Mesothelial cell of epicardium (in vitro differentiated cells): ENCODE measurements at regions not wholly inside any gene's neighbourhood (a gene's known extent, or its start where the extent isn't known, plus 50 kb on each side); places are given as distances from the start of the nearest gene placed in this dataset.

ENCODE experiments used
- DNase-seq, 2 experiments: peaks; one replicate each; pipeline ENCODE4 v3.0.0; 2021; ENCODE audit warnings: low spot score in 2 of 2; ENCODE audit not compliant: unreplicated experiment in 2 of 2
- H3K27ac Mint-ChIP-seq: 2 replicates; pipeline ENCODE4 v1.8.0; 2021; ENCODE audit warnings: mixed read lengths
- H3K27me3 Mint-ChIP-seq: 2 replicates; pipeline ENCODE4 v1.8.0; 2021; ENCODE audit warnings: low read depth, mixed read lengths
- H3K36me3 Mint-ChIP-seq: 2 replicates; pipeline ENCODE4 v1.8.0; 2021; ENCODE audit warnings: mixed read lengths
- H3K4me1 Mint-ChIP-seq: 2 replicates; pipeline ENCODE4 v1.8.0; 2021; ENCODE audit warnings: mixed read lengths
- H3K4me3 Mint-ChIP-seq: 2 replicates; pipeline ENCODE4 v1.8.0; 2021; ENCODE audit warnings: mild to moderate bottlenecking, moderate library complexity, mixed read lengths
- H3K9me3 Mint-ChIP-seq: 2 replicates; pipeline ENCODE4 v1.8.0; 2021; ENCODE audit warnings: mixed read lengths
- CTCF ChIP-seq: fragments of 200-600 bp; sonication (generic); IDR thresholded peaks from one replicate; pipeline ENCODE4 v1.5.0; 2021; ENCODE audit warnings: antibody characterized with exemption; ENCODE audit not compliant: unreplicated experiment

DNA sequence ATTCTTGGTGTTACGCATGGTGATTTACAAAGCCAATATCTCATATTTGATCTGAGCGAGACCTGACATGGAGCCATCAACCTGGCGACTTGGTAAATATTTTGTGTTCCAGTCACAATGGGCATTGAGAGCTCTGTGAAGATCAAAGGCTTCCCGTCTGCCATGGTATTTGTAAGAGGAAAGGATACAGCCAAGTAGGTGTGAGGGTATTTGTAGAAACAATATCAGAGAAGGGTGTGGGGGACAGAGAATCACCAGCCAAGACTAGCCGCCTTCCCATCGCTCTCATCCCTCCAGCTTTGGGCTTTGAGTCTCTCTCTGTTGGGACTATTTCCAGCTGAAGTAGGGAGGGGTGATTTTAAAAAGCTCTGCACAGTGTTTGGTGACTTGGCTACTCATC is 173.4 kb upstream of the BDNF start:
- Mint-ChIP-seq H3K27ac (no peak overlapping the region), H3K4me3 (no peak overlapping the region), H3K9me3 (peaks cover 6% of the 10 kb centered on the region), H3K36me3 (no peaks in the 10 kb centered on the region), H3K27me3 (no peaks in the 10 kb centered on the region), H3K4me1 (peaks cover 19% of the 10 kb centered on the region)
- no peak for TF ChIP-seq CTCF
- no peak for DNase-seq

- peaks cover 19% of the 10 kb centered on the region for H3K4me1 Mint-ChIP-seq
These were observed 170.8 kb upstream of the BDNF start for GRCh38 chr11:27871056-27871455.

GRCh38 chr11:27869701-27870100 is 169.4 kb upstream of the BDNF start:
- peaks cover 8% of the 10 kb centered on the region for H3K4me1 Mint-ChIP-seq
- H3K9me3 Mint-ChIP-seq = peaks cover 6% of the 10 kb centered on the region
- H3K27ac Mint-ChIP-seq = no peak overlapping the region
- H3K36me3 Mint-ChIP-seq = no peaks in the 10 kb centered on the region
- TF ChIP-seq CTCF = no peak
- H3K4me3 Mint-ChIP-seq = no peak overlapping the region
- peaks cover 4% of the 10 kb centered on the region for H3K27me3 Mint-ChIP-seq
- no peak for DNase-seq

More at GRCh38 chr11:27871056-27871455, 170.8 kb upstream of the BDNF start:
- Mint-ChIP-seq H3K36me3 (no peaks in the 10 kb centered on the region), H3K4me3 (no peak overlapping the region), H3K9me3 (peaks cover 6% of the 10 kb centered on the region), H3K27me3 (peaks cover 2% of the 10 kb centered on the region), H3K27ac (no peak overlapping the region)
- DNase-seq = no peak
- no peak for TF ChIP-seq CTCF

DNA sequence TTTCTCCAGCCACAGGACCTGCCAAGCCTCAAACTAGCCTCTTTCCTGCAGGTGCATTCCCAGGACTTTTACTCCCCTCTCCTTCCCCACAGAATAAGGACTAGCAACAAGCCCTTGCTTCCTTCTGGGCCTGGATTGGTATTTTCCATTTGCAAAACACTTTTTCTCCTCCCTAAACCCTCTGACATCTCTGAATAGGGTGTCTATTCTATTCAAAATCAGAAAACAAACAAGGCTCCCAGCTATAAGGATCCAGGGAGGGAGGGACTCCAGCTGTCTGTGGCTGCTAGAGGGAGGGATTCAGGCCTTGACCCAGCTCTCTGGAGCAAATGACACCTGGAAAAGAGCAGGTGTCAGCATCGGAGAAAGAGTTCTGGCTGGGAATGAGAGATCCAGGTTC is 168.5 kb upstream of the BDNF start:
- no peak for DNase-seq
- Mint-ChIP-seq H3K36me3 (no peaks in the 10 kb centered on the region), H3K27ac (no peak overlapping the region), H3K4me1 (peaks cover 3% of the 10 kb centered on the region), H3K27me3 (peaks cover 4% of the 10 kb centered on the region), H3K4me3 (no peak overlapping the region), H3K9me3 (peaks cover 6% of the 10 kb centered on the region)
- TF ChIP-seq CTCF = no peak

DNA sequence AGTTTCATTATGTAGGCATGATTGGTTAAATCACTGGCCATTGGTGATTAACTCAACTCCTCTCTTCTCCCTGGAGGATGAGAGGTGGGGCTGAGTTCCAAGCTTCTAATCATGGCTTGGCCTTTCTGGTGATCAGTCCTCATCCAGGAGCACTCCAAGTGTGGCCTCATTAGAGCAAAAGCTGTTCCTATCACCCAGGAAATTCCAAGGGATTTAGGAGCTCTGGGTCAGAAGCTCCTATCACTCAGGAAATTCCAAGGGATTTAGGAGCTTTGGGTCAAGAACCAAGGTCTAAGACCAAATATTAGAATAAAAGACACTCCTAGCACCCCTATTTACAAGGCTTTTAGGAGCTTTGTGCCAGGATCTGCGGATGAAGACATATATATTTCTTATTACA is 168.0 kb upstream of the BDNF start:
- Mint-ChIP-seq H3K4me1 (no peaks in the 10 kb centered on the region), H3K27me3 (peaks cover 4% of the 10 kb centered on the region)
- TF ChIP-seq CTCF = no peak

DNA sequence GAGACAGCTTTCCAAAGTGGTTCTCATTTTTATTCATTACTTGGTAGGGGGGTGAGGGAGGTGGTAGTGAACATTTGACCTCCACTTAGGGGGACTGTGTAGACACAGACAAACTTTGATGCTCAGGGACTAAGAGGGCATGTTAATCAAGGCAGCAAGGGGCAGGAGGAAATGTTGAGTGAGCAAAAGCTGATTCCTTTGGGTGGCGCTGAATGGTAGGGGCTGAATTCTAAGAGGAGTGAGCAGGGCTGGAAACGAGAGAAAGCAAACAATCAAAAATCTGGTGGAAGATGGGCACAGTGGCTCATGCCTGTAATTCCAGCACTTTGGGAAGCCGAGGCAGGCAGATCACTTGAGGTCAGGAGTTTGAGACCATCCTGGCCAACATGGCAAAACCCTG is 164.8 kb upstream of the BDNF start:
- Mint-ChIP-seq H3K27me3 (peaks cover 4% of the 10 kb centered on the region), H3K4me3 (no peak overlapping the region), H3K27ac (no peak overlapping the region), H3K4me1 (no peaks in the 10 kb centered on the region), H3K36me3 (no peaks in the 10 kb centered on the region), H3K9me3 (no peaks in the 10 kb centered on the region)
- DNase-seq = no peak
- no peak for TF ChIP-seq CTCF

More for the DNA sequence above, 168.0 kb upstream of the BDNF start:
- Mint-ChIP-seq H3K36me3 (no peaks in the 10 kb centered on the region), H3K9me3 (peaks cover 6% of the 10 kb centered on the region), H3K4me3 (no peak overlapping the region), H3K27ac (no peak overlapping the region)
- DNase-seq = no peak
